Prostate gland (tissue), 2 donors: ENCODE measurements at regions not wholly inside any gene's neighbourhood (a gene's known extent, or its start where the extent isn't known, plus 50 kb on each side); places are given as distances from the start of the nearest gene placed in this dataset.
"Not testable (repeated sequence)": the region's sequence is repeated elsewhere in the genome, so short reads cannot be mapped to it uniquely, and the experiment has no call there.

Experiments
- POLR2A ChIP-seq: fragments of 450-650 bp; IDR thresholded peaks from one replicate; pipeline ENCODE4 v1.6.1; 2016; ENCODE audit warnings: antibody characterized with exemption, mild to moderate bottlenecking
- TF ChIP-seq, protein P1 (sequence below), 4 experiments: fragments of 200-600 bp in 2 of 4; fragments of 450-650 bp in 2 of 4; sonication (generic) in 2 of 4; IDR thresholded peaks; 1 replicate in 3 of 4; 2 replicates in 1 of 4; pipeline ENCODE4 v1.5.1; 2016 to 2019; ENCODE audit warnings: antibody characterized with exemption in 4 of 4, mild to moderate bottlenecking in 2 of 4, moderate library complexity in 2 of 4

DNA sequence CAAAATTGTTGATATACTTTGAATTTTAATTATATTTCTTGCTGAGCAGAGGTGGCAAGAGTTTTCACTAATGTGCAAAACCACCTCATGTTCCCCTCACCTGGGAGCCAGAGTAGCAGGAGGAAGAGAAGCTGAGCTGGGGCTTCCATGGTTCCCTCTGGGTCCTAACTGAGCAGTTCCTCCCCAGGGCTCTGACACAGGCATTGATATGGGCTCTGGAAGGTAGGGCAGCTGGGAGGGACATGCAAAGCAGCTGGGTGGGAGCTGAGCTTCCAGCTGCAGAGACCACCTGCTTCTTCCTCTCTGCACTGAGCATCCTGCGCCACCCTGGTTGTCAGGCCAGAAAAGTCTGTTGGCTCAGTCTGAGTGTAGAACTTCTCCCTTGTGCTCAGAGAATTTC lies 336.1 kb downstream of the RPIA start:
- TF ChIP-seq, protein P1, sequence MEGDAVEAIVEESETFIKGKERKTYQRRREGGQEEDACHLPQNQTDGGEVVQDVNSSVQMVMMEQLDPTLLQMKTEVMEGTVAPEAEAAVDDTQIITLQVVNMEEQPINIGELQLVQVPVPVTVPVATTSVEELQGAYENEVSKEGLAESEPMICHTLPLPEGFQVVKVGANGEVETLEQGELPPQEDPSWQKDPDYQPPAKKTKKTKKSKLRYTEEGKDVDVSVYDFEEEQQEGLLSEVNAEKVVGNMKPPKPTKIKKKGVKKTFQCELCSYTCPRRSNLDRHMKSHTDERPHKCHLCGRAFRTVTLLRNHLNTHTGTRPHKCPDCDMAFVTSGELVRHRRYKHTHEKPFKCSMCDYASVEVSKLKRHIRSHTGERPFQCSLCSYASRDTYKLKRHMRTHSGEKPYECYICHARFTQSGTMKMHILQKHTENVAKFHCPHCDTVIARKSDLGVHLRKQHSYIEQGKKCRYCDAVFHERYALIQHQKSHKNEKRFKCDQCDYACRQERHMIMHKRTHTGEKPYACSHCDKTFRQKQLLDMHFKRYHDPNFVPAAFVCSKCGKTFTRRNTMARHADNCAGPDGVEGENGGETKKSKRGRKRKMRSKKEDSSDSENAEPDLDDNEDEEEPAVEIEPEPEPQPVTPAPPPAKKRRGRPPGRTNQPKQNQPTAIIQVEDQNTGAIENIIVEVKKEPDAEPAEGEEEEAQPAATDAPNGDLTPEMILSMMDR (IDR thresholded peaks at IDR 0.05) = not testable (repeated sequence)
- not testable (repeated sequence) for TF ChIP-seq POLR2A
